H7 (cell line): ENCODE measurements at regions not wholly inside any gene's neighbourhood (a gene's known extent, or its start where the extent isn't known, plus 50 kb on each side); places are given as distances from the start of the nearest gene placed in this dataset.

Source experiments
- DNase-seq: peaks from one replicate; pipeline ENCODE4 v3.0.0; 2012
- H3K27me3 ChIP-seq: 2 replicates; pipeline ENCODE4 v1.6.0; 2011; ENCODE audit warnings: mild to moderate bottlenecking, low read length; ENCODE audit not compliant: control insufficient read depth, insufficient read depth
- H3K36me3 ChIP-seq: replicated peaks from 2 replicates; pipeline ENCODE4 v1.5.1; 2011; ENCODE audit warnings: low read length; ENCODE audit not compliant: control insufficient read depth, insufficient read depth
- H3K4me3 ChIP-seq: 2 replicates; pipeline ENCODE4 v1.5.1; 2011; ENCODE audit warnings: low read depth, mild to moderate bottlenecking, control low read depth, low read length, moderate library complexity; ENCODE audit not compliant: insufficient read depth

GRCh38 chr1:112219267-112219666 is 176.7 kb upstream of the CTTNBP2NL start:
- Histone ChIP-seq H3K4me3 (no peak overlapping the region), H3K36me3 (no peaks in the 10 kb centered on the region), H3K27me3 (no peaks in the 10 kb centered on the region)
- no peak for DNase-seq

GRCh38 chr1:112230232-112230631 is 165.8 kb upstream of the CTTNBP2NL start:
- Histone ChIP-seq H3K36me3 (no peaks in the 10 kb centered on the region), H3K4me3 (no peak overlapping the region), H3K27me3 (no peaks in the 10 kb centered on the region; the same call in 1 of the 2 replicates)
- no peak for DNase-seq

GRCh38 chr1:112231331-112231730 is 164.7 kb upstream of the CTTNBP2NL start:
- Histone ChIP-seq H3K4me3 (no peak overlapping the region), H3K36me3 (no peaks in the 10 kb centered on the region), H3K27me3 (no peaks in the 10 kb centered on the region; the same call in 1 of the 2 replicates)
- DNase-seq = no peak

DNA sequence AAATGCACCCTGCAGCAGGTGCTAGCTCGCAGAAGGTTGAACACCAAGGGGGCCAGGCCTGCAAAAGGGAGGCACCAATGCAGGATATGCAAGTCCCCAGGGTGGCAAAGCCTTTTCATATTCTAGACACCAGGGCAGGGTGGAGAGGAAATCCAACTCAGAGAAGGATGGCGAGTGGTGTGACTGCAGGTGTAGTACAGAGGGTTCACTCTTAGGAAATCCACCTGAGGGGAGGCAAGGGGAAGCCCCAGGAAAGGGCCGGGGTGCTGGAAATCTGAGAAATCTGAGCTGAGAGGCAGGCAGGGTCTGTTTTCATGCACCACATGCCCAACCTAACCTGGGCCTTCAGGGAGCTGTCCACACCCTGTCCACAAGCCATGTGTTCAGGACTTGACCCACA is 163.2 kb upstream of the CTTNBP2NL start:
- no peaks in the 10 kb centered on the region; the same call in 1 of the 2 replicates for H3K27me3 ChIP-seq
- no peaks in the 10 kb centered on the region for H3K36me3 ChIP-seq
- no peak overlapping the region for H3K4me3 ChIP-seq
- DNase-seq = no peak

- Histone ChIP-seq H3K36me3 (no peaks in the 10 kb centered on the region), H3K27me3 (no peaks in the 10 kb centered on the region; the same call in 1 of the 2 replicates), H3K4me3 (no peak overlapping the region)
- DNase-seq = no peak
These were observed 161.3 kb upstream of the CTTNBP2NL start for GRCh38 chr1:112234710-112235109.

DNA sequence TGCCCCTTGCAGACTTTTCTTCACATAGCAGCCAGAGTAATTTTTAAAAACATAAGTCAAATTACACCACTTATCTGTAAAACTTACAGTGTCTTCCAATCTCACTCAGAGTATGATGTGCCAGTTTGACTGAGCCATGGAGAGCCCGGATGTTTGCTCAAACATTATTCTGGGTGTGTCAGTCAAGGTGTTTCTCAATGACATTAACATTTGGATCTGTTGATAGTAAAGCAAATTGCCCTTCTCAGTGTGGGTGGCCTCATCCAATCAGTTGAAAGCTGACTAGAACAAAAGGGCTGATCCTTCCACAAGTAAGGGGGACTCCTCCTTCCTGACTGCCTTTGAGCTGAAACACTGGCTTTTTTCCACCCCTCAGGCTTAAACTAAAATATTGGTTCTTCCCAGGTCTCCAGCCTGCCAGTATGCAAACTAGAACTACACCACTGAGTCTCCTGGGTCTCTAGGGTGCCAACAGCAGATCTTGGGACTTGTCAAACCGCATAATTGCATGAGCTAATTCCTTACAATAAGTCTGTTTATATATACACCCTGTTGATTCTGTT is 157.9 kb upstream of the CTTNBP2NL start:
- Histone ChIP-seq H3K4me3 (no peak overlapping the region), H3K36me3 (no peaks in the 10 kb centered on the region), H3K27me3 (no peaks in the 10 kb centered on the region)
- peak; percentile 34 for DNase-seq

- peak; percentile 48 for DNase-seq
- H3K27me3 ChIP-seq = no peaks in the 10 kb centered on the region; the same call in 1 of the 2 replicates
- H3K36me3 ChIP-seq = no peaks in the 10 kb centered on the region
- H3K4me3 ChIP-seq = no peak overlapping the region
These were observed 156.2 kb upstream of the CTTNBP2NL start for GRCh38 chr1:112239683-112240330.

DNA sequence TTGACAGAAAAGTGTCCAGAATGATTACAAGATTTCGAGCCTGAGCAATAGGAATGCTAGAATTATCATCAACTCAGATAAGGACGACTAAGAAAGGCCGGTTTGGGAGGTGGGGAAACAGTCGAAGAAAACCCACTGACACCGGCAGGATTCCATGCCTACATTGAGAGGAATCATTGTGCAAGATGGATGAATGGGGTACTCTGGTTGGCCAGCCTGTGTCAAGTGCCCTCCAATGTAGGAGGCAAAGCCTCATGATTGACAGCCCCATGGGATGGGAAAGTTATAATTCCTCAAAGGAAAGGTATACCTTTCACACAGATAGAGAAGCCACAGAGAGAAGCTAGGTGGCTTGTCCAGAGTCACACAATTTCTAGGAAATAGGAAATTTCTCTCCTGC is 153.5 kb upstream of the CTTNBP2NL start:
- Histone ChIP-seq H3K27me3 (no peaks in the 10 kb centered on the region; the same call in 1 of the 2 replicates), H3K36me3 (no peaks in the 10 kb centered on the region), H3K4me3 (no peak overlapping the region)
- no peak for DNase-seq

DNA sequence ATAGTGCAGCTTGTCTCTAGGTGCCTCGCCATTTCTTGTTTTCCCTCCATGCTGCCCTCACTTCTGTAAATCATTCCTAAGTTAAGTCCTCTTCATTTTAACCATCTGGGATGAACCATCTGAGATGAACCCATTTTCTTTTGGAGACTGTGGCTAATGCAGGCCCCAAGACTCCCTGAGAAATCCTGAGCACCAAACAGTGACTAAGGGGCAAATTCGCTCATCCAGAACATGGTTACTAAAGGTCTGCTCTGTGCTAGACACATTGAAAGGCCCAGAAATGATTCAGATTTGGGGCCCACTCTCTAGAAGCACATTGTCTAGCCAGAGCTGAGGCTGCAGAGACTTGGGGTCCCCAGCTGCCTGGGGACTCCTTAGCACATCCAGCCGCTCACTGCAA is 151.9 kb upstream of the CTTNBP2NL start:
- no peak overlapping the region for H3K4me3 ChIP-seq
- no peaks in the 10 kb centered on the region; the same call in 1 of the 2 replicates for H3K27me3 ChIP-seq
- no peaks in the 10 kb centered on the region for H3K36me3 ChIP-seq
- no peak for DNase-seq

- H3K36me3 ChIP-seq = no peaks in the 10 kb centered on the region
- H3K4me3 ChIP-seq = no peak overlapping the region
These were observed 150.9 kb upstream of the CTTNBP2NL start for GRCh38 chr1:112245114-112245513.

GRCh38 chr1:112247036-112247597 is 148.9 kb upstream of the CTTNBP2NL start:
- Histone ChIP-seq H3K4me3 (no peak overlapping the region), H3K27me3 (no peaks in the 10 kb centered on the region; the same call in 1 of the 2 replicates), H3K36me3 (no peaks in the 10 kb centered on the region)
- DNase-seq = no peak

More at GRCh38 chr1:112245114-112245513, 150.9 kb upstream of the CTTNBP2NL start:
- no peaks in the 10 kb centered on the region; the same call in 1 of the 2 replicates for H3K27me3 ChIP-seq
- DNase-seq = no peak

- Histone ChIP-seq H3K36me3 (no peaks in the 10 kb centered on the region), H3K27me3 (no peaks in the 10 kb centered on the region; the same call in 1 of the 2 replicates), H3K4me3 (no peak overlapping the region)
- no peak for DNase-seq
These were observed 148.1 kb upstream of the CTTNBP2NL start for GRCh38 chr1:112247961-112248360.

DNA sequence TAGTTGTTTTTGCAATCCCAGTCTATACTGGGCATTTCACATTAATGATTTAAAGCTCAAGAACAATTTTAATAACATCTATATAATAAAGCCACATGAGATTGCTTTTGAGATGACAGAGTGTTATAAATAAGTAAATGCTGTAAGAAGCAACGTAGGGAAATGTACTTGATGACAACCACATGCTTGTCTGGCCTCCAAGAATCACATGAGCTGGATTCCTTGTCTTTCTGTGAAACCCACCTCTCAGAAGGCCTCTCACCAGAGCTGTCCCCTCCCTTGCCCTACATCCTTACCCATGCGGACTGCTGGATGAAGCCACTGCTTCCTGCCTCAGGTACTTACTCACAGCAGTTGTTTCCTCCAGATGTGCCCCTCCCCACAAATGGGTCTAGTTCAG is 145.1 kb upstream of the CTTNBP2NL start:
- no peak for DNase-seq
- Histone ChIP-seq H3K4me3 (no peak overlapping the region), H3K36me3 (no peaks in the 10 kb centered on the region), H3K27me3 (no peaks in the 10 kb centered on the region)

DNA sequence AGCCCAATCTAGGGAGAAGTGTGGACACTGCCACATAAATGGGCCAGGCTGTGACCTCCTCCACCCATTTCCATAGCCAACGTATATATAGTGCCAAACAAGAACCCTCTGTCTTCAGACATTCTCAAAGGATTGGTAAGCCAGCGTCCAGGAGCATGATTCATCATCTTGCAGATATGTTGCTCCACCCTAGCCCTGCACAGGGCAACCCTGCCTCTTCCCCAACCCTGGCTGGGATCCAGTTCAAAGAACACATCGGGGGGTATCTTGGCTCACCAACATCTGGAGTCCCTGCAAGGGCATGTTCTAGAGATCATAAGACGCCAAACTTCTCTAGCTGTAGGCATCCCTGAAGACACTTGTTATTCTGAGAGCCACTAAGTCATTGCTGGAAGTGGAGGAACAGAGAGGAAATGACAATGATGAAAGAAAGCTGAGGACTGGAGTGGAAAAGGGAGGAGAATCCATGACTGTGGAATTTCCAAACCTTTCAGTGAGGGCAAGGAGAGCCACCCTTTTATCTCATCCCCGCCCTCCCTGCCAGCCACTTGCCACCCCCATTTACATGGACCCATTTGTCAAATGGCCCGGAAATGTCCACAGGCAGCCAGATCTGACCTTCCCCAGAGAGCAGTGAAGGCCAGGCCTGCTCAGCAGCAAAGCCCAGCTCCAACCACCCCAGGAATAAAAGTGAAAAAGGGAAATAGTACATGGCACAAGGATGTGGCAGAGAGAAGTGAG is 144.1 kb upstream of the CTTNBP2NL start:
- no peaks in the 10 kb centered on the region for H3K27me3 ChIP-seq
- no peak for DNase-seq
- no peaks in the 10 kb centered on the region for H3K36me3 ChIP-seq
- H3K4me3 ChIP-seq = no peak overlapping the region

GRCh38 chr1:112253366-112253765 is 142.6 kb upstream of the CTTNBP2NL start:
- no peaks in the 10 kb centered on the region for H3K36me3 ChIP-seq
- DNase-seq = peak; percentile 19
- H3K4me3 ChIP-seq = no peak overlapping the region
- H3K27me3 ChIP-seq = no peaks in the 10 kb centered on the region
